CD14-positive monocyte (primary cell): ENCODE measurements at regions not wholly inside any gene's neighbourhood (a gene's known extent, or its start where the extent isn't known, plus 50 kb on each side); places are given as distances from the start of the nearest gene placed in this dataset.

ENCODE experiments used
- DNase-seq, 3 donors: peaks; one replicate each; pipeline ENCODE4 v3.0.0-alpha.2; 2011 to 2022
- H2AFZ ChIP-seq: 2 replicates; pipeline ENCODE4 v1.6.0; 2012; ENCODE audit warnings: mild to moderate bottlenecking, low read depth, low read length, inconsistent platforms; ENCODE audit not compliant: insufficient read depth, poor library complexity, severe bottlenecking
- H3K27ac ChIP-seq, 2 donors: 1 replicate in 1 of 2; 2 replicates in 1 of 2; pipeline ENCODE4 v1.5.1; 2012 to 2013; ENCODE audit warnings: low read length in 2 of 2, control low read depth in 1 of 2, inconsistent platforms in 1 of 2, low read depth in 1 of 2, mild to moderate bottlenecking in 1 of 2
- H3K27me3 ChIP-seq, 2 donors: one replicate each; pipeline versions ENCODE4 v1.6.0 to v1.6.1; 2011 to 2013; ENCODE audit warnings: low read length in 2 of 2; ENCODE audit not compliant: control insufficient read depth in 2 of 2, insufficient read depth in 2 of 2
- H3K36me3 ChIP-seq, 2 donors: replicated peaks in 1 of 2; 1 replicate in 1 of 2; 2 replicates in 1 of 2; pipeline versions ENCODE4 v1.5.1 to v1.6.1; 2012 to 2013; ENCODE audit warnings: low read length in 2 of 2, control low read depth in 1 of 2, inconsistent platforms in 1 of 2, mild to moderate bottlenecking in 1 of 2; ENCODE audit not compliant: insufficient read depth in 2 of 2, control insufficient read depth in 1 of 2
- H3K4me1 ChIP-seq, 2 donors: 1 replicate in 1 of 2; 2 replicates in 1 of 2; pipeline versions ENCODE4 v1.5.1 to v1.6.1; 2012 to 2013; ENCODE audit warnings: low read length in 2 of 2, control low read depth in 1 of 2, inconsistent platforms in 1 of 2, mild to moderate bottlenecking in 1 of 2, moderate library complexity in 1 of 2; ENCODE audit not compliant: insufficient read depth in 2 of 2, control insufficient read depth in 1 of 2
- H3K4me2 ChIP-seq: replicated peaks from 2 replicates; pipeline ENCODE3; 2012; ENCODE audit warnings: low read length, moderate library complexity, mild to moderate bottlenecking; ENCODE audit not compliant: poor library complexity, severe bottlenecking; ENCODE audit errors: extremely low read depth
- H3K4me3 ChIP-seq, 3 experiments: fragments of 200-600 bp in 1 of 3; sonication (generic) in 1 of 3; replicated peaks in 1 of 3; 1 replicate in 2 of 3; 2 replicates in 1 of 3; pipeline ENCODE4 v1.5.1; 2011 to 2013; ENCODE audit warnings: low read length in 3 of 3, mild to moderate bottlenecking in 3 of 3, control low read depth in 2 of 3, low read depth in 2 of 3, inconsistent platforms in 1 of 3, moderate library complexity in 1 of 3
- H3K79me2 ChIP-seq: 2 replicates; pipeline ENCODE4 v1.6.0; 2012; ENCODE audit warnings: mild to moderate bottlenecking, control low read depth, inconsistent platforms, low read length, moderate library complexity; ENCODE audit not compliant: insufficient read depth
- H3K9ac ChIP-seq: 2 replicates; pipeline ENCODE4 v1.6.0; 2017; ENCODE audit warnings: low read length, mild to moderate bottlenecking; ENCODE audit not compliant: insufficient read depth, poor library complexity, severe bottlenecking
- H3K9me3 ChIP-seq, 2 donors: replicated peaks in 1 of 2; 1 replicate in 1 of 2; 2 replicates in 1 of 2; pipeline versions ENCODE4 v1.5.1 to v1.6.1; 2012 to 2013; ENCODE audit warnings: low read length in 2 of 2, control low read depth in 1 of 2; ENCODE audit not compliant: control insufficient read depth in 1 of 2, insufficient read depth in 1 of 2
- H4K20me1 ChIP-seq: 2 replicates; pipeline ENCODE4 v1.6.0; 2012; ENCODE audit warnings: mild to moderate bottlenecking, low read length, control low read depth, moderate library complexity; ENCODE audit not compliant: insufficient read depth
- H3K27ac Mint-ChIP-seq, 7 donors: one replicate each; pipeline ENCODE4 v1.8.0; 2020; ENCODE audit warnings: mild to moderate bottlenecking in 7 of 7, mixed read lengths in 7 of 7, moderate library complexity in 6 of 7, inconsistent platforms in 2 of 7
- H3K27me3 Mint-ChIP-seq, 3 donors: one replicate each; pipeline ENCODE4 v1.8.0; 2021 to 2022; ENCODE audit warnings: low read depth in 3 of 3, mild to moderate bottlenecking in 3 of 3, mixed read lengths in 3 of 3, moderate library complexity in 3 of 3, inconsistent platforms in 1 of 3
- H3K36me3 Mint-ChIP-seq, 2 donors: one replicate each; pipeline ENCODE4 v1.8.0; 2020; ENCODE audit warnings: mixed read lengths in 2 of 2, inconsistent platforms in 1 of 2, mild to moderate bottlenecking in 1 of 2
- H3K4me1 Mint-ChIP-seq: one replicate; pipeline ENCODE4 v1.8.0; 2020; ENCODE audit warnings: mild to moderate bottlenecking, mixed read lengths
- H3K4me3 Mint-ChIP-seq, 2 donors: one replicate each; pipeline ENCODE4 v1.8.0; 2020; ENCODE audit warnings: mild to moderate bottlenecking in 2 of 2, mixed read lengths in 2 of 2, moderate library complexity in 1 of 2
- H3K9me3 Mint-ChIP-seq, 7 donors: one replicate each; pipeline ENCODE4 v1.8.0; 2020 to 2022; ENCODE audit warnings: mixed read lengths in 7 of 7, mild to moderate bottlenecking in 6 of 7, moderate library complexity in 6 of 7, inconsistent platforms in 2 of 7
- CTCF ChIP-seq: fragments of 200-600 bp; IDR thresholded peaks from one replicate; pipeline ENCODE4 v1.8.0; 2022; ENCODE audit warnings: antibody characterized with exemption, mild to moderate bottlenecking
- WGBS: methylation state at CpG from one replicate; pipeline ENCODE4 v1.1.5; 2013; ENCODE audit warnings: missing lambda C conversion rate; ENCODE audit not compliant: insufficient coverage; 5-methylcytosine and 5-hydroxymethylcytosine counted together
- intact Hi-C, 2 donors: fragments of 100-400 bp; cut with micrococcal nuclease; formaldehyde crosslinking; loops; one replicate each; pipeline versions ENCODE4 v1.15.0 to v1.15.1; 2023

- Histone ChIP-seq H3K9ac (no peak overlapping the region), H3K27me3 (no peaks in the 10 kb centered on the region)
- peaks cover under 1 to 6% (median 4%) of the 10 kb centered on the region in 7 donors for H3K9me3 Mint-ChIP-seq
Measured at GRCh38 chr5:121719255-121719654, 132.4 kb upstream of the FTMT start.

GRCh38 chr5:121725450-121725849 is 126.2 kb upstream of the FTMT start:
- Histone ChIP-seq H3K9me3 (peaks cover 7 to 21% of the 10 kb centered on the region in 2 donors), H3K9ac (no peak overlapping the region), H3K27ac (no peak overlapping the region), H3K4me3 (no peak overlapping the region), H3K36me3 (no peaks in the 10 kb centered on the region), H3K4me1 (no peaks in the 10 kb centered on the region), H3K27me3 (no peaks in the 10 kb centered on the region), H4K20me1 (no peaks in the 10 kb centered on the region), H2AFZ (no peak overlapping the region), H3K79me2 (no peaks in the 10 kb centered on the region), H3K4me2 (no peak overlapping the region)
- Mint-ChIP-seq H3K36me3 (no peaks in the 10 kb centered on the region), H3K9me3 (peaks cover 3 to 20% (median 8%) of the 10 kb centered on the region in 7 donors), H3K4me1 (no peaks in the 10 kb centered on the region), H3K4me3 (no peak overlapping the region), H3K27me3 (peaks cover 0 to 2% (median 0%) of the 10 kb centered on the region in 3 donors), H3K27ac (no peak overlapping the region)
- TF ChIP-seq CTCF, result no peak
- no peak for DNase-seq
- intact Hi-C loops, result no loop called here
- no CpG with 5 or more reads among the region's 1 CpG for WGBS

More at GRCh38 chr5:121719255-121719654, 132.4 kb upstream of the FTMT start:
- DNase-seq, result no peak
- no CpG with 5 or more reads among the region's 2 CpGs for WGBS
- Histone ChIP-seq H3K9me3 (no peaks in the 10 kb centered on the region), H3K79me2 (no peaks in the 10 kb centered on the region), H4K20me1 (no peaks in the 10 kb centered on the region), H3K4me2 (no peak overlapping the region), H3K4me3 (no peak overlapping the region), H3K27ac (no peak overlapping the region), H2AFZ (no peak overlapping the region), H3K36me3 (no peaks in the 10 kb centered on the region), H3K4me1 (no peaks in the 10 kb centered on the region)
- no peak overlapping the region for H3K4me3 Mint-ChIP-seq
- intact Hi-C loops, result no loop called here
- H3K36me3 Mint-ChIP-seq, result no peaks in the 10 kb centered on the region
- no peaks in the 10 kb centered on the region for H3K27me3 Mint-ChIP-seq
- no peak overlapping the region for H3K27ac Mint-ChIP-seq
- TF ChIP-seq CTCF, result no peak
- H3K4me1 Mint-ChIP-seq, result no peaks in the 10 kb centered on the region
